ENCODE measurements at regions not wholly inside any gene's neighbourhood (a gene's known extent, or its start where the extent isn't known, plus 50 kb on each side); places are given as distances from the start of the nearest gene placed in this dataset.
"Not testable (repeated sequence)": the region's sequence is repeated elsewhere in the genome, so short reads cannot be mapped to it uniquely, and the experiment has no call there.

- Mint-ChIP-seq H3K27me3 (no peaks in the 10 kb centered on the region), H3K4me1 (no peaks in the 10 kb centered on the region), H3K9me3 (peaks cover 11% of the 10 kb centered on the region), H3K36me3 (no peaks in the 10 kb centered on the region), H3K27ac (no peak overlapping the region), H3K4me3 (no peak overlapping the region)
- no peak for ATAC-seq
These were observed 89.4 kb downstream of the ZNF675 start for GRCh38 chr19:23597661-23598060.

DNA sequence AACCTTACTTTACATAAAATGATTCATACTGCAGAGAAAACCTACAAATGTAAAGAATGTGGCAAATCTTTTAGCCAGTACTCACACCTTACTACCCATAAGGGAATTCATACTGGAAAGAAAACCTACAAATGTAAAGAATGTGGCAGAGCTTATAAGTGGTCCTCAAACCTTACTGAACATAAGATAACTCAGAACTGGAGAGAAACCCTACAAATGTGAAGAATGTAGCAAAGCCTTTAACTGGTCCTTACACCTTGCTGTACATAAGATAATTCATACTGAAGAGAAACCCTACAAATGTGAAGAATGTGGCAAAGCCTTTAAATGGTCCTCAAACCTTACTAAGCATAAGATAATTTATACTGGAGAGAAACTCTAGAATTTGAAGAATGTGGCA is 90.1 kb downstream of the ZNF675 start:
- H3K4me1 Mint-ChIP-seq, result no peaks in the 10 kb centered on the region
- no peaks in the 10 kb centered on the region for H3K36me3 Mint-ChIP-seq
- no peak overlapping the region for H3K4me3 Mint-ChIP-seq
- no peaks in the 10 kb centered on the region for H3K27me3 Mint-ChIP-seq
- H3K27ac Mint-ChIP-seq, result no peak overlapping the region
- H3K9me3 Mint-ChIP-seq, result peaks cover 11% of the 10 kb centered on the region
- no peak for ATAC-seq

GRCh38 chr19:23594311-23594710 is 92.7 kb downstream of the ZNF675 start:
- H3K4me3 Mint-ChIP-seq, ATAC-seq, H3K27ac Mint-ChIP-seq, H3K27me3 Mint-ChIP-seq, H3K36me3 Mint-ChIP-seq, H3K4me1 Mint-ChIP-seq: not testable (repeated sequence)
- H3K9me3 Mint-ChIP-seq, result peaks cover 16% of the 10 kb centered on the region

DNA sequence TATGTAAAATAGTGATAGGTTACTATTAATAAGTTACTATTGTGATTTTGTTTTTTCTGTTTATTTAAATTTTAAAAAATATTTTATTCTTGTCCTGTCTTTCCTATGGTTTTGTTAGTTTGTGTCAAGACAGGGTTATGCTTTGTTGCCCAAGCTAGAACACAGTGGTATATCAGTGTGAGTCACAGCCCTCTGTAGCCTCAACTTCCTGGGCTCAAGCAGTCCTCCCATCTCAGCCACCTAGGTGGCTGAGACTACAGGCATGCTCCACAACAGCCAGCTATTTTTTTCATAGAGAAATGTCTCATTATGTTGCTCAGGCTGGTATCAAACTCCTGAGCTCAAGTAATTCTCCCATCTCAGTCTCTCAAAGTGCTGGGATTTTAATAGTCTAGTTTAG is 99.5 kb downstream of the ZNF675 start:
- Mint-ChIP-seq H3K4me3 (no peak overlapping the region), H3K27ac (no peak overlapping the region), H3K36me3 (peaks cover 7% of the 10 kb centered on the region), H3K27me3 (no peaks in the 10 kb centered on the region), H3K9me3 (peaks cover 11% of the 10 kb centered on the region), H3K4me1 (no peaks in the 10 kb centered on the region)
- ATAC-seq, result no peak

GRCh38 chr19:23577501-23577900 is 109.5 kb downstream of the ZNF675 start:
- Mint-ChIP-seq H3K36me3 (no peaks in the 10 kb centered on the region), H3K4me1 (no peaks in the 10 kb centered on the region), H3K27ac (no peak overlapping the region), H3K27me3 (no peaks in the 10 kb centered on the region), H3K9me3 (peaks cover 15% of the 10 kb centered on the region), H3K4me3 (no peak overlapping the region)
- no peak for ATAC-seq

- ATAC-seq, result no peak
- no peaks in the 10 kb centered on the region for H3K4me1 Mint-ChIP-seq
These were observed 115.8 kb downstream of the ZNF675 start for GRCh38 chr19:23571175-23571574.

GRCh38 chr19:23568116-23568515 is 118.9 kb downstream of the ZNF675 start:
- not testable (repeated sequence) for H3K4me1 Mint-ChIP-seq, H3K27me3 Mint-ChIP-seq, ATAC-seq, H3K27ac Mint-ChIP-seq, H3K36me3 Mint-ChIP-seq, H3K4me3 Mint-ChIP-seq
- H3K9me3 Mint-ChIP-seq, result peaks cover 29% of the 10 kb centered on the region

More at GRCh38 chr19:23571175-23571574, 115.8 kb downstream of the ZNF675 start:
- H3K27me3 Mint-ChIP-seq, result no peaks in the 10 kb centered on the region
- H3K36me3 Mint-ChIP-seq, result no peaks in the 10 kb centered on the region
- H3K9me3 Mint-ChIP-seq, result peaks cover 28% of the 10 kb centered on the region
- no peak overlapping the region for H3K4me3 Mint-ChIP-seq
- no peak overlapping the region for H3K27ac Mint-ChIP-seq

DNA sequence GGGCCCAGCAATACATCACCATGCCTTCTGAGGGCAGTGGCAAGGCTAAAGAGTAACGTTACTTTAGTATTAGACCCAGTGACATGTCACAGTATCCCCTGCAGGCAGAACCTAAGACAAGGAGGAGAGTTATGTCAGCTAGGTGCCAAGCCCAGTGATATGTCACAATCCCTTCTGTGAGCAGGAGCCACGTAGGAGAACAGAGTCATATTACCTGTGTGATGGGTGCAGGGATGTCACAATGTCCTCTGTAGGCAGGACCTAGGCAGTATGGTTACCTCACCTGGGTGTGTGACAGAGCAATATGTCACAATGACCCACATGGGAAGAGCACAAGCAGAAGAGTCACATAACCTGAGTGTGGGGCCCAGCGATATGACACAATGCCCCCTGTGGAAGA is 121.8 kb downstream of the ZNF675 start:
- no peak for ATAC-seq
- no peaks in the 10 kb centered on the region for H3K4me1 Mint-ChIP-seq
- no peak overlapping the region for H3K27ac Mint-ChIP-seq
- H3K9me3 Mint-ChIP-seq, result peaks cover 17% of the 10 kb centered on the region
- no peaks in the 10 kb centered on the region for H3K36me3 Mint-ChIP-seq
- no peaks in the 10 kb centered on the region for H3K27me3 Mint-ChIP-seq
- no peak overlapping the region for H3K4me3 Mint-ChIP-seq

DNA sequence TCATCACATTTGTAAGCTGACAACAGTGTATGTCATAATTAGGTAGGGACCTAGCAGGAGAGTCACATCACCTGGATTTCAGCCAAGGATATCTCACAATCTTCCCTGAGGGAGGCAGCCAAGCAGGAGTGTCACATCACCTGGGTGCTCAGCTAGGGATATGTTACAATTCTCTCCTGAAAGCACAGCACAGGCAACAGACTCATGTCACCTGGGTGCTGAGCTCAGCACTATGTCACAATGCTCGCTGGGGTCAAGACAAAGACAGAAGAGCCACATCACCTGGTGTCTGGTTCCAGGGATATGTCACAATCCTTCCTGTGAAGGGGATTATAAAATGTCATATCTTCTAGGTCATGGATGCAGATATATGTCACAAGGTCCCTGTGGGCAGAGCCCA is 123.7 kb downstream of the ZNF675 start:
- no peaks in the 10 kb centered on the region for H3K27me3 Mint-ChIP-seq
- H3K4me3 Mint-ChIP-seq, result no peak overlapping the region
- no peaks in the 10 kb centered on the region for H3K36me3 Mint-ChIP-seq
- no peak overlapping the region for H3K27ac Mint-ChIP-seq
- no peak for ATAC-seq
- H3K4me1 Mint-ChIP-seq, result no peaks in the 10 kb centered on the region
- H3K9me3 Mint-ChIP-seq, result peaks cover 15% of the 10 kb centered on the region

DNA sequence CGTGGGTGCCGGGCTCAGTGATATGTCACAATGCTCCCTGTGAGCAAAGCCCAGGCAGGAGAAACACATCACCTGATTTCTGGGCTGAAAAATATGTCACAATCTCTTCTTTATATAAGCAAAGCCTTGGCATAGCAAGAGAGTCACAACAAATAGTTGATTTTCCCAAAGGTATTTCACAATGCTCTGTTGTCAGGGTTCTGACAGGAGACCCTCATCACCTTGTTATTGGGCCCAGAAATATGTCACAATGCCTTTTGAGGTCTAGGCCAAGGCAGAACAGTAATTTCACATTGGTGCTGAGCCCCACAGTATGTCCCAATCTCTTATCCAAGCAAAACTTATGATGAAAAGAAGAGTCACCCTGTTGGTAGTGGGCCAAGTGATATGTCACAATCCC is 125.7 kb downstream of the ZNF675 start:
- Mint-ChIP-seq H3K27ac (no peak overlapping the region), H3K36me3 (no peaks in the 10 kb centered on the region), H3K9me3 (peaks cover 8% of the 10 kb centered on the region)

GRCh38 chr19:23560051-23560450 is 127.0 kb downstream of the ZNF675 start:
- Mint-ChIP-seq H3K4me3 (no peak overlapping the region), H3K27ac (no peak overlapping the region), H3K36me3 (no peaks in the 10 kb centered on the region), H3K9me3 (peaks cover 6% of the 10 kb centered on the region), H3K27me3 (no peaks in the 10 kb centered on the region), H3K4me1 (no peaks in the 10 kb centered on the region)
- ATAC-seq, result no peak

More for the DNA sequence above, 125.7 kb downstream of the ZNF675 start:
- Mint-ChIP-seq H3K27me3 (no peaks in the 10 kb centered on the region), H3K4me1 (no peaks in the 10 kb centered on the region), H3K4me3 (no peak overlapping the region)
- ATAC-seq, result no peak

- peaks cover 6% of the 10 kb centered on the region for H3K9me3 Mint-ChIP-seq
- no peak overlapping the region for H3K27ac Mint-ChIP-seq
- H3K36me3 Mint-ChIP-seq, result no peaks in the 10 kb centered on the region
- no peak overlapping the region for H3K4me3 Mint-ChIP-seq
- no peaks in the 10 kb centered on the region for H3K4me1 Mint-ChIP-seq
- no peaks in the 10 kb centered on the region for H3K27me3 Mint-ChIP-seq
- no peak for ATAC-seq
These were observed 128.5 kb downstream of the ZNF675 start for GRCh38 chr19:23558541-23558940.

DNA sequence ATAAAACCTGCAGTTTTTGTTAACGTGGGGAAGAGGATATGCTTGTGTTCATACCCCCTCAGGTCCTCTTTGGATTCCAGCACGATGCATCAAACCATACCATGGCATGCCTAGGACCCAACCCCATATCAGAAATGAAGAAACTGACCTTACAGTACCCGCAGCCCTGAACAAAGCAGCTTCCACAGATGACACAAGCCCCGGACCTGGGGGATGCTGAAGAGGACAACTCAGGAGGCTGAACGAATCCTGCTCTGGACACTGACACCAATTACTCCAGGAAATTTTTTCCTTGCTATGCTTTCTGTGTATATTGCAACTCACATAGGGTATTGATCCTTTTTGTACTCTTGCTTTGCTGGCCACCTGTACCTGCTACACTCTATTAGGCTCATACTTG is 129.6 kb downstream of the ZNF675 start:
- no peaks in the 10 kb centered on the region for H3K36me3 Mint-ChIP-seq
- H3K4me3 Mint-ChIP-seq, result no peak overlapping the region
- no peak for ATAC-seq
- H3K27ac Mint-ChIP-seq, result no peak overlapping the region
- H3K9me3 Mint-ChIP-seq, result peaks cover 6% of the 10 kb centered on the region
- H3K4me1 Mint-ChIP-seq, result no peaks in the 10 kb centered on the region
- no peaks in the 10 kb centered on the region for H3K27me3 Mint-ChIP-seq

- H3K27me3 Mint-ChIP-seq, result no peaks in the 10 kb centered on the region
- no peak overlapping the region for H3K27ac Mint-ChIP-seq
- H3K9me3 Mint-ChIP-seq, result peaks cover 20% of the 10 kb centered on the region
- ATAC-seq, result no peak
- H3K4me3 Mint-ChIP-seq, result no peak overlapping the region
- H3K36me3 Mint-ChIP-seq, result no peaks in the 10 kb centered on the region
- H3K4me1 Mint-ChIP-seq, result no peaks in the 10 kb centered on the region
These were observed 132.5 kb downstream of the ZNF675 start for GRCh38 chr19:23554548-23554947.

DNA sequence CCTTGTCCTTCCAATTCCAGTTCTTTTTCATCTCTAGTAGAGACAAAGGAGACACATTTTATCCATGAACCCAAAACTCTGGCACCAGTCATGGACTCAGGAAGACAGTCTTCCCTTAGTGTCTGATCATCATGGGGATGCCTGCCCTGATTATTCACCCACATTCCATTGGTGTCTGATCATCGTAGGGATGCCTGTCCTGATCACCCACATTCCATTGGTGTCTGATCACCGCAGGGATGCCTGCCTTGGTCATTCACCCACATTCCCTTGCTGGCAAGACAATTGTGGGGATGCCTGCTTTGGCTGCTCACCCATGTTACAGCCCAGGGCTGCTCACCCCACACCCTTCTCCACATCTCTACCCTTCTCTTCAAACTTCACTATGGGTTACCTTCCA is 136.9 kb downstream of the ZNF675 start:
- H3K27ac Mint-ChIP-seq, H3K4me3 Mint-ChIP-seq, H3K36me3 Mint-ChIP-seq, H3K27me3 Mint-ChIP-seq, ATAC-seq, H3K4me1 Mint-ChIP-seq: not testable (repeated sequence)
- peaks cover 15% of the 10 kb centered on the region for H3K9me3 Mint-ChIP-seq

DNA sequence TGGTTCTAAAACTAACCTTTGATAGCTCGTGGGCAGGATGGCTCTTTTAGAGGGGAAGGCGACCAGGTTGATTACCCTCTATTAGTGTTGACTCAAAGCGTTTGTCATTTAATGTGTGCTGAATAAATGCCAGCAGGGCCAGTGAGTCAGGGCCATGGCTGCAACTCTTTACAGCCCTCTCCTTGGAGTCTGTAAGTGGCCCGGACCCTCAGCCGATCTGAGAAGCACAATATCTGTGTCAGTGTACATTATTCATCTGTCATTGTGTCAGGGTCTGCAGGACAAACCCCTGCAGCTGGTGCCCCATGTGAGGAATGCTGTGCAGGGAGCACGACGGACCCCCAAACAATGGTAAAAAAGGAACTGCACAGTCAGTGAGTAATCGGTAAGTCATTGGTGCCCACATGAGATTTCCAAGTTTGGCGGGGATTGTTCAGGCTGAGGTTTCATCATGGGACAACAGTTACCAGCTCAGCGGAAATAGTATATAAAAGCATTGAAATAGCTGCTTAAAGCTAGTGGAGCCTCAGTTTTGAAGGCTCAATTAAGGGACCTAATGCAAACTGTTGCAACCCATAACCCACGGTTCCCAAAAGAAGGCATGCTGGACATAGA is 139.1 kb downstream of the ZNF675 start:
- H3K9me3 Mint-ChIP-seq, result peaks cover 15% of the 10 kb centered on the region

GRCh38 chr19:23547156-23547555 is 139.9 kb downstream of the ZNF675 start:
- Mint-ChIP-seq H3K27ac (no peak overlapping the region), H3K9me3 (peaks cover 15% of the 10 kb centered on the region), H3K4me3 (no peak overlapping the region), H3K36me3 (no peaks in the 10 kb centered on the region), H3K27me3 (no peaks in the 10 kb centered on the region), H3K4me1 (no peaks in the 10 kb centered on the region)
- no peak for ATAC-seq

More for the DNA sequence above, 139.1 kb downstream of the ZNF675 start:
- Mint-ChIP-seq H3K4me3 (no peak overlapping the region), H3K27ac (no peak overlapping the region), H3K36me3 (no peaks in the 10 kb centered on the region), H3K4me1 (no peaks in the 10 kb centered on the region), H3K27me3 (no peaks in the 10 kb centered on the region)
- ATAC-seq, result no peak
